Osteoblast (primary cell): ENCODE measurements at regions not wholly inside any gene's neighbourhood (a gene's known extent, or its start where the extent isn't known, plus 50 kb on each side); places are given as distances from the start of the nearest gene placed in this dataset.

Experiments
- DNase-seq: peaks from one replicate; pipeline ENCODE4 v3.0.0; 2011; ENCODE audit warnings: low spot score, mixed read lengths; ENCODE audit not compliant: insufficient read length; ENCODE audit errors: missing footprints
- H2AFZ ChIP-seq: 2 replicates; pipeline ENCODE4 v1.6.0; 2011; ENCODE audit warnings: mild to moderate bottlenecking, low read length
- H3K27ac ChIP-seq: 2 replicates; pipeline ENCODE4 v1.5.1; 2011; ENCODE audit warnings: mild to moderate bottlenecking, low read depth, low read length, moderate library complexity
- H3K27me3 ChIP-seq: 2 replicates; pipeline ENCODE4 v1.6.0; 2012; ENCODE audit warnings: mild to moderate bottlenecking, control low read depth, inconsistent platforms, low read length, moderate library complexity; ENCODE audit not compliant: insufficient read depth
- H3K36me3 ChIP-seq: 2 replicates; pipeline ENCODE4 v1.5.1; 2011; ENCODE audit warnings: mild to moderate bottlenecking, low read length, control low read depth, moderate library complexity; ENCODE audit not compliant: insufficient read depth
- H3K4me1 ChIP-seq: 2 replicates; pipeline ENCODE4 v1.5.1; 2011; ENCODE audit warnings: mild to moderate bottlenecking, low read length, control low read depth, moderate library complexity; ENCODE audit not compliant: insufficient read depth
- H3K4me2 ChIP-seq: 2 replicates; pipeline ENCODE4 v1.6.0; 2011; ENCODE audit warnings: mild to moderate bottlenecking, low read length; ENCODE audit not compliant: insufficient read depth
- H3K4me3 ChIP-seq: fragments of 200-600 bp; sonication (generic); 3 replicates; pipeline ENCODE4 v1.5.1; 2012; ENCODE audit warnings: mild to moderate bottlenecking, low read length, inconsistent platforms; ENCODE audit not compliant: insufficient read depth
- H3K79me2 ChIP-seq: 2 replicates; pipeline ENCODE4 v1.6.0; 2012; ENCODE audit warnings: mild to moderate bottlenecking, low read length, control low read depth, inconsistent platforms; ENCODE audit not compliant: insufficient read depth
- H3K9me3 ChIP-seq: 2 replicates; pipeline ENCODE4 v1.5.1; 2011; ENCODE audit warnings: low read depth, low read length, control low read depth
- H4K20me1 ChIP-seq: 2 replicates; pipeline ENCODE4 v1.6.0; 2012; ENCODE audit warnings: mild to moderate bottlenecking, low read length, control low read depth; ENCODE audit not compliant: insufficient read depth
- TF ChIP-seq, protein P1 (sequence below): IDR thresholded peaks from 2 replicates; pipeline ENCODE4 v1.5.1; 2011; ENCODE audit warnings: mild to moderate bottlenecking, low read depth, low read length, moderate library complexity; ENCODE audit errors: extremely low read depth

DNA sequence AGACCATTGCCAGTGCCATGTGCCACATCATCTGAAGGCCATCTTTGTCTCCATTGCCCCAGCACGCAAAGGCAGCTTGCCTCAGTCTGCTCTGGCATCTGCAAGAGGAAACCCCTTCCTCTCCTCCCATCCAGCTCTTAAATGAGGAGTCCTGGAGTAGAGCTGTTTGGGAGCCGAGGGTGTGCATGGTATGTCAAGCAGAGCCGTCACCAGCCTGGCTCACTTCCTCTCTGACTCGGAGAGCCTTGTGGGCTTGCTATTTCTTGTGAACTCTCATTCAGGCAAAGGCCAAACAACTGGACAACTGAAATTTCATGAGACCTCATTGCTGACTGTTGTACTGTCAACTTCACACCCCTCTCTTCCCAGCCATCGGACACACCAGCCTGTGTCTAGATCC is 143.9 kb downstream of the SIPA1L2 start:
- TF ChIP-seq, protein P1, sequence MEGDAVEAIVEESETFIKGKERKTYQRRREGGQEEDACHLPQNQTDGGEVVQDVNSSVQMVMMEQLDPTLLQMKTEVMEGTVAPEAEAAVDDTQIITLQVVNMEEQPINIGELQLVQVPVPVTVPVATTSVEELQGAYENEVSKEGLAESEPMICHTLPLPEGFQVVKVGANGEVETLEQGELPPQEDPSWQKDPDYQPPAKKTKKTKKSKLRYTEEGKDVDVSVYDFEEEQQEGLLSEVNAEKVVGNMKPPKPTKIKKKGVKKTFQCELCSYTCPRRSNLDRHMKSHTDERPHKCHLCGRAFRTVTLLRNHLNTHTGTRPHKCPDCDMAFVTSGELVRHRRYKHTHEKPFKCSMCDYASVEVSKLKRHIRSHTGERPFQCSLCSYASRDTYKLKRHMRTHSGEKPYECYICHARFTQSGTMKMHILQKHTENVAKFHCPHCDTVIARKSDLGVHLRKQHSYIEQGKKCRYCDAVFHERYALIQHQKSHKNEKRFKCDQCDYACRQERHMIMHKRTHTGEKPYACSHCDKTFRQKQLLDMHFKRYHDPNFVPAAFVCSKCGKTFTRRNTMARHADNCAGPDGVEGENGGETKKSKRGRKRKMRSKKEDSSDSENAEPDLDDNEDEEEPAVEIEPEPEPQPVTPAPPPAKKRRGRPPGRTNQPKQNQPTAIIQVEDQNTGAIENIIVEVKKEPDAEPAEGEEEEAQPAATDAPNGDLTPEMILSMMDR = no peak
- no peak for DNase-seq
- H4K20me1 ChIP-seq = no peaks in the 10 kb centered on the region
- no peaks in the 10 kb centered on the region for H3K27me3 ChIP-seq
- H3K4me3 ChIP-seq = no peak overlapping the region
- no peak overlapping the region for H3K27ac ChIP-seq
- H3K36me3 ChIP-seq = no peaks in the 10 kb centered on the region
- no peaks in the 10 kb centered on the region for H3K79me2 ChIP-seq
- no peaks in the 10 kb centered on the region for H3K4me1 ChIP-seq
- H3K4me2 ChIP-seq = no peak overlapping the region
- no peaks in the 10 kb centered on the region for H3K9me3 ChIP-seq
- H2AFZ ChIP-seq = no peak overlapping the region

DNA sequence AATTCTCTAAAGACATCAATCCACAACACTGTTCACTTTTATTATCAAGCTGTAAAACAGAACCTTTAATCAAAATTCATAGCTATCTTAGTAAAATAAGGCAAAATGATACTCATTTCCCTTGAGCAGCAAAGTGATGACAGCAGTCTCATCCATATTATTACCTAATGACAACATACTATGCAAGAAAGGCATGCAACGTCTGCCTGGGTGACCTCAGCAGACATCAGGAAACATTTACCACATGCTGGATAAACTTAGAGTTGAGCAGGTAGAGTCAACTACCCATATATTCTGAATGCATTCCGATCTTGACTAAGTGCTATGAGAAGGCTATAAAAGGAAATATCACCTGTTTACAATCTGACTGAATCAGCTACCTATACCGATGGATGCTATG is 145.1 kb downstream of the SIPA1L2 start:
- no peak overlapping the region for H3K4me2 ChIP-seq
- no peaks in the 10 kb centered on the region for H4K20me1 ChIP-seq
- H3K27me3 ChIP-seq = no peaks in the 10 kb centered on the region
- no peaks in the 10 kb centered on the region for H3K36me3 ChIP-seq
- no peaks in the 10 kb centered on the region for H3K9me3 ChIP-seq
- H2AFZ ChIP-seq = no peak overlapping the region
- no peak overlapping the region for H3K4me3 ChIP-seq
- TF ChIP-seq, protein P1 = no peak
- H3K4me1 ChIP-seq = no peaks in the 10 kb centered on the region
- no peak overlapping the region for H3K27ac ChIP-seq
- H3K79me2 ChIP-seq = no peaks in the 10 kb centered on the region
- no peak for DNase-seq

DNA sequence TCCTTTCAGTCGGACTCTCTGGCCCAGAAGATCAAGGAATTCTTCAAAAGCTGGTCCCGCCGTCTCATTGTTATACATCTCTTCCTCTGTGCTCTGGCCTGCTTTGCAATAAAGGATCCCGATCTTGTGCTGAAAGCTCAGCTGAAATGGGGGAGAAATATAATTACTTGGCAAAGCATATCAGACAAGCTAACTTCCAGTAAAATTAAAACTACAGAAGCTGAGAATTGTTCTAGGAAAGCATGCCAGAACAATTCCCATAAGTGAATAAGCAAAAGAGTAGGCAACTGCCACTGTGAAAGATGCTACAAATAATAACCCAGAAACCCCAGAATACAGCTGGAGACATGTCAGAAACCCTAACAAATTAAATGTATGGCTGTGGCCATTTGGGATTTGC is 146.1 kb downstream of the SIPA1L2 start:
- H2AFZ ChIP-seq = no peak overlapping the region
- H3K4me1 ChIP-seq = no peaks in the 10 kb centered on the region
- H3K4me3 ChIP-seq = no peak overlapping the region
- H3K4me2 ChIP-seq = no peak overlapping the region
- H3K9me3 ChIP-seq = no peaks in the 10 kb centered on the region
- no peak overlapping the region for H3K27ac ChIP-seq
- no peaks in the 10 kb centered on the region for H3K36me3 ChIP-seq
- no peaks in the 10 kb centered on the region for H3K79me2 ChIP-seq
- H3K27me3 ChIP-seq = no peaks in the 10 kb centered on the region
- H4K20me1 ChIP-seq = no peaks in the 10 kb centered on the region
- no peak for DNase-seq
- TF ChIP-seq, protein P1 = no peak

DNA sequence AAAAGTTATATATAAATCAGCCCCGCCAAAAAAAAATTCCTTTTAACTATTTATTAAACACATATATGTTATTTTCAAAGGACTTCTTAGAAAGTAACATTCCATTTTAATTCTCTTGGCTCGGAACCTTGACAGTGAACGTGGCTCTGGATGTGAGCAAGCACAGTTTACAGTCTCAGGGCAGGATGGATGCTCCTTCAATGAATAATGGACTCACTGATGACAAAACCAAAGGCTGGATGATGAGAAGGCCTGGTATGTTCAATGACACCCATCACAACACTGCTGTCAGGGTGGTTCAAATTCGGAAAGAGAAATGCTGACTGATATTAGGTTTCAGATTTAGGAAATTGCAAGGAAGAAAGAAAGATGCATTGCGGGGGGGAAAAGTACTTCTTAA is 148.8 kb downstream of the SIPA1L2 start:
- no peaks in the 10 kb centered on the region for H3K79me2 ChIP-seq
- no peak overlapping the region for H2AFZ ChIP-seq
- no peak overlapping the region for H3K4me3 ChIP-seq
- no peaks in the 10 kb centered on the region for H3K27me3 ChIP-seq
- no peak for DNase-seq
- no peaks in the 10 kb centered on the region for H3K9me3 ChIP-seq
- H3K4me2 ChIP-seq = no peak overlapping the region
- H3K36me3 ChIP-seq = no peaks in the 10 kb centered on the region
- TF ChIP-seq, protein P1 = no peak
- peaks cover 23% of the 10 kb centered on the region for H3K4me1 ChIP-seq
- H4K20me1 ChIP-seq = no peaks in the 10 kb centered on the region
- H3K27ac ChIP-seq = no peak overlapping the region
